ENCODE measurements at regions not wholly inside any gene's neighbourhood (a gene's known extent, or its start where the extent isn't known, plus 50 kb on each side); places are given as distances from the start of the nearest gene placed in this dataset.

- no peak for DNase-seq
These were observed 300.6 kb upstream of the AZI2 start for GRCh38 chr3:28649266-28649665.

DNA sequence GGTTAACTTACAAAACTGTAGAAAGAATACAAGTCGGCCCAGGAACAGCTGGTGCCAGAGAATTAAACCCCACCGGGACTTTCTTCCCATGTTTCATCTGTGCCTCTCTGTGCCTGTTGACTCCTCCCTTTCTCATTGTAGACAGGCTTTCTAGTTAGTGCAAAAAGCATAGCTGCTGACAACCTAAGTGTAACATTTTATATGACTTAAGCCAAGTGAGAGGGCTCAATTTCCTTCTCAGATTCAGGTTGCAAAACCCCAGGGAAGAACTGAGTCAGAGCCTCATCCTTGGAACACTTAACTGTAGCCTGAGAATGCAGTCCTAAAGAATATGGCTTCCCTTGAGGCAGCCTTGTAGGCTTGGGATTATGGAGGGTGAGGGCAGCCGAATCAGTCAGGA, 302.5 kb upstream of the AZI2 start:
- DNase-seq, result no peak

GRCh38 chr3:28664123-28664522, 315.5 kb upstream of the AZI2 start:
- DNase-seq, result no peak

- peak; percentile 35 for DNase-seq
These were observed 319.3 kb upstream of the AZI2 start for GRCh38 chr3:28667646-28668621.

DNA sequence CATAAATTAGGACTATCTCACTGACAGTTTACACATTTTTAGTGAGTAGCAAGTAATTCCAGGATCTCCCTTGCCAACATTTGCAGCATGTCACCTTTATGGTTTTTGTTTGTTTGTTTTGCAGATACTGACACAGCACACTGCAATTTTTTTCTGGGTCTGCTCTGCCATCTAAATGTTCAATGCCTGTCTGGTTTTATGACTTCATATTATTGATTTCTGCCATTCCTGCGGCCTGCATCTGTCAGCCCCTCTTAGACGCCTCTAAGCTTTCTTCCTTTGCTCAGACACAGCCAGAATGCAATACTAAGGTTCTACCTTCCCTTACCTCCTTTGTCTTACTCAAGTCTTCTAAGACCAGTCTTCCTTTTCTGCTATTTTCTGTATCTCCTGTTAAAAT, 321.2 kb upstream of the AZI2 start:
- DNase-seq, result no peak

GRCh38 chr3:28672406-28672805, 323.8 kb upstream of the AZI2 start:
- DNase-seq, result no peak

- DNase-seq, result no peak
These were observed 324.8 kb upstream of the AZI2 start for GRCh38 chr3:28673446-28673845.

DNA sequence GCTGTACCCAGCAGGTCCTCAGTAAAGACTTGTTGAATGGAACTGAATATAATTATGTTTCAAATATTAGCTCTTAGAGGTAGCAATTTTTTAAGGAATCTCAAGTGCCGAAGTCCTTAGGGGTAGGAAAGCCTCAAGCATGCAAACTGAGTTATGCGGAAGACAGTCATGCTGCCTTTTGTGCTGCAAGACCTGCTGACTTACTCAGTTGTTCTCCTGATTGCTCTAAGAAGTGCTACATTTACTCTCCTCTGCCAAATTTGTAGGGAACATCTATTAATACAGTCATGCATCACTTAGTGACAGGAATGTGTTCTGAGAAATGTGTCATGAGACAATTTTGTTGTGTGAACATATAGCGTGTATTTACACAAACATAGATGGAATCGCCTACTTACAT, 325.6 kb upstream of the AZI2 start:
- no peak for DNase-seq

DNA sequence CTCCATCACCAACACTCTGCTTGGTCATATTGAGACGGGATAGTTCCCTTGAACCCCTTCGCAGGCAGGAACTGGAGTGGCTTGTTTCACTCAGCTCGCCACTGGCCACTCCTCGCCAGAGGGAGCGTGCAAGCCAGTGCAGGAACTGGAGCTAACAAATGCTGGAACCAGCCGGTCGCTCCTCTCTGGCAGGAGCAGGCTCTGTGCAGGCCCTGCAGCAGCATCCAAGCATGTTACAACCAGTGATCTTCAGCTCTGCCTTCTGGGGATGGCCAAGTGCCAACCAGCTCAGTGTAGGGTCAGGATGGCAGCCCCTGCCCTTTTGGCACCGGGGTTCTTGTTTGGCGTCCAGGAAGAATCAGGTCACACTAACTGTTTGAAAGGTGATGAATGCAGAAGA, 329.0 kb upstream of the AZI2 start:
- DNase-seq, result no peak

- DNase-seq, result no peak
These were observed 329.5 kb upstream of the AZI2 start for GRCh38 chr3:28678086-28678485.

DNA sequence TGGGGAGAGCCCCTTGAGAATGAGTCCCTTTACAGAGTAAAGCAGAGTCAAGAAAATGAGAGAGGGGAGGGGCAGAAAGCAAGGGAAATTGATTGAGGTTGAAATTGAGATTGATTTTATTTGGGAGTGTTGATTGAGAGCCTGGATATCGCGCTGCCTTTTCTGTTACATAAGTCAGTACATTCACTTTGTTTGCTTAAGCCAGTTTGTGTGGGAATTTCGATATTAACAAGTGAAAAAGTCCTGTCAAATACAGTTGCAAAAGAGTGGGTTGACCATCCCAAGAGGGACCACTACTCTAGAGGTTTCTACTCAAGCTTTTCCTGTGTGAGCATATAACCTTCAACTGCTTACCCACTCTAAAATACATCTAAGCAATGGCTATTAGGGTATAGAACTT, 331.4 kb upstream of the AZI2 start:
- no peak for DNase-seq

DNA sequence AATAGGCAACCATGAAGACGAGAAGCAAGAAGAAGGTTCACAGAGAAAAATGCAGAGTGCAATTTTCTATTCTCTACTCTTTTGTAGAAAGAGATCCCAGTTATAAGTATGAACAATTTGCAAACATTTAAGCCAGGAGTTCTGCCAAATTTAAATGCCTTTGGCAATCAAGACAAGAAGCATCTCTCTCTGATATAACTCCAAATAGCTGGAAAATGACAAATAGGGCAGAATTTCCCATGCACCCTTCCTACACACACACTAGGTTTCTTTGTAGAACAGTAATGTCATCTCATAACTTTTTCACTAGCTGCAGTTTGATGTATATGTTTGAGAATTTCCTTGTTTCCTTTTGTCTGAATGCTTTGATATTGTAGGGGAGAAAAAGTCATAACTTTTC, 333.5 kb upstream of the AZI2 start:
- DNase-seq, result no peak

DNA sequence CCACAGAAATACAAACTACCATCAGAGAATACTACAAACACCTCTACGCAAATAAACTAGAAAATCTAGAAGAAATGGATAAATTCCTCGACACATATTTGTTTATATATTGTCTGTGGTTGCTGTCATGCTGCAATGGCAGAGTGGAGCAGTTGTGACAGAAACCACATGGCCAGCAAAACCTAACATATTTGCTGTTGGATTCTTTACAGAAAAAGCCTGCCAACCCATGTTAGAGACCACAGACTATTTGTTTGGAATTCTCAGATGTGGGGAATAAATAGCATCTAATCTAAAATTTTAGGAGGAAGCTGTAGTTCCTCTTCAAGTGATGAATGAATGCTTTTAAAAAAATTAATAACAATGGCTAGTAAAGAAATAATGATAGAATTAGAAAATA, 341.6 kb upstream of the AZI2 start:
- no peak for DNase-seq

GRCh38 chr3:28698706-28699105, 350.1 kb upstream of the AZI2 start:
- no peak for DNase-seq

GRCh38 chr3:28699283-28699682, 350.7 kb upstream of the AZI2 start:
- no peak for DNase-seq

DNA sequence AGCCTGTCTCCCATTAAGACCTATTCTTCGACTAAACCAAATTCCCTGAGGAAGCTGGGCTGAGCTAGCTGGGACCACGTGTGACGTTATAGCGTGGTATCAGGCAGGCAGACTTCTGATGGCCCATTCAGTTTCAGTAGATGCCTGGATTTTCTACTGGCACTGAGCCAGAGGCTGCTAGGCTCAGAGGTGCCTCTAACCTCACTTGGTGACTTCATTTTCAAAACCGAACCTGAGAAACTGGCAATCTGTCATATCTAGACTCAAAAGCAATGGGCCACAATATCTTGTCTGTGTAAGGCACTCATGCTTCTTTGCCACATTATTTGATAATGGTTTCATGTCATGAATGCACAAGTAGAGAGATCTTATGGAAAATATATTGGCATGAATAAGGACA, 352.1 kb upstream of the AZI2 start:
- DNase-seq, result no peak

GRCh38 chr3:28703843-28704242, 355.2 kb upstream of the AZI2 start:
- DNase-seq, result no peak

DNA sequence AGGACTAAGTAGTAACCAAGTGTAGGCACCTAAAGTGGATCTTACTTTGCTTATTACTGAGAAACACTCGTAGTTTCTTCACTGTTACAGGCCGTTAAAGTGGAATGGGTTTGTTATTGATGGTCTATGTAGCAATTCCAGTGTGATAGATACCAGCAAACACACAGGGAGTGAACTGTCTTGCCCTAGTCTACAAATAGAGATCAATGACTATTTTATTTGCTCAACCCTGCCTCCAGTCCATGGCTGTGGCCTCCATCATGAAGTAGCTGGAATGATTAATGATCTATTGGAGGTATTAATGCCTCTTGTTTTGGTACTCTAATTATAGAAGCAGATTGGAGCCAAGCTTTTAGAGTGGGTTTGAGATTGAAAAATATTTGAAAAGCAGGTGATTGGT, 362.7 kb upstream of the AZI2 start:
- DNase-seq, result no peak

GRCh38 chr3:28716939-28717338, 368.3 kb upstream of the AZI2 start:
- no peak for DNase-seq

DNA sequence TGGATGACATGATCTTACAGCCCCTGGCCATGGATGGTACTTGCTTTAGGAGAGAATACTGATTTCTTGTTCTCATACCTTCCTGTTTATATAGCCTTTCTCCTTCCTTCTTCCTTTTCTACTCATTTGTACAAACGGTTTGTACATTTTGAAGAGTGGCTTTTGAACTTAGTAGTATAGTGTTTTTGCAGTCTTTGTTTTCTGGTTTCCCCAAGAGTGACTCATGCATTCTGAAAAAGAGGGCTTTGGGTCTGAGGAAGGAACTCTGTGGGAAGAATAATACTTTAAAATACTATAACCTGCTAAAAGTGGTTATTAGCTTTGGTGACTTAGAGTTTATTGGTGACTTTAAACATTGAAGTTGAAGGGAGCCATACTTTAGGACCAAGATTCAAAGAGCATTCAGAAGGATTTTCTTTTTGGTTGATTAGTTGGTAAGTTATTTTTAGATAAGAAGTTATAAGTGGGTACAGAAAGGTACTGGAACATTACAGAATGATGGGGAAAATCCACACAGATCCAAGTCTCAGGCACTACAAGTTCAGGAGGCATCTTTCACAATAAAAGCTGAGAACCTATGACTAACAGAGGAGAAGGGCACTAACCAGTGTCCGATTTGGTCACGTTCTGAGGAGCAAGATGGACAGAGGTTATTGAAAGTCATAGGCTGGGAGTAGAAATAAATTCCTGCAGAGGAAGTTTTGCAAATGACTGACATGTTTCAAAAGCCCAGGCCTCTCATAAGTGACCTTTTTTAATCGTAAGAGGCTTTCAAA, 369.6 kb upstream of the AZI2 start:
- no peak for DNase-seq

DNA sequence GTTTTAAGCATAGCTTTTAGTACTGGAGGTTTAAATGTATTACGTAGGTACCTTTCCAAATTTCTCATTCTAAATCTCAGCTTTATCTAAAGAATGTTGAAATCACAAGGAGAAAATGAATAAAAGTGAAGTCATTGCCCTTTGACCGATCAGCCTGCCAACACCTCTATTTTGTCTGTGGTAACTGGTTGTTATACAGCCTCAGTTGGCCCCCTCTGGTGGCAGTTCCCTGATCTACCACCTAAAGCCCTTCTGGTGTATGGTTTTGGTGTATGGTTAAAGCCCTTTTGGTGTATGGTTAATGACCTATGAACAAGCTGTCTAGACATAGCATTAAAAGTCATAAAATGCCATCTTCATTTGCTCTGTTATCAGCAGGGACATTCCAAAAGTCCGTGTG, 378.2 kb upstream of the AZI2 start:
- DNase-seq, result peak; percentile 5

GRCh38 chr3:28727307-28727706, 378.7 kb upstream of the AZI2 start:
- no peak for DNase-seq

- no peak for DNase-seq
These were observed 389.8 kb upstream of the AZI2 start for GRCh38 chr3:28738425-28738824.

DNA sequence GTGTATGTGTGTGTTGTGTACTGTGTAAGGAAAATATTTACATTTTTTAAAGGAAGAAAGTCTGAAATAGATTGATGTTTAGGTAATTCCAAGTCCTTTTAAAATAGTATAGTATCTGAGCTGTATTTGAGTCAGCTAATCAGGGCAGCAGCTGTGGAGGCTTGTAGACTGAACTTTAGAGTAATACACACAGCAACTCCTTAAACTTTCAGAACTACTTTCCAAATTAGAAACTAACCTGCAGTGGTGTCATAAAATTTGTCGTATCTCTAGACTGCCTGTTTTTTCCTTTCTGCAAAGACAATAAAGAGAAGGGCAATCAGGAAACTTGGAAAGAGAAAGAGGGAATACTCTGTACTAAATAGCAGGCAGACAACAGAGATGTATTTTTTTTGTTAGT, 391.0 kb upstream of the AZI2 start:
- no peak for DNase-seq

Data from NCI-H1436 (cell line).